Naive thymus-derived CD8-positive, alpha-beta T cell (primary cell): ENCODE measurements at regions not wholly inside any gene's neighbourhood (a gene's known extent, or its start where the extent isn't known, plus 50 kb on each side); places are given as distances from the start of the nearest gene placed in this dataset.

Experiments used
- ATAC-seq, 2 donors: fragments of 150-1000 bp; cut with Tn5 transposase in 1 of 2; sonication (Bioruptor Pico), chemical (Tn5 transposase) in 1 of 2; 1 replicate in 1 of 2; 2 replicates in 1 of 2; pipeline ENCODE4 v1.10.0; 2021; ENCODE audit warnings: mild to moderate bottlenecking in 2 of 2, moderate library complexity in 2 of 2
- POLR2A ChIA-PET: fragments of 350-600 bp; sonication (Branson Sonifier 250); formaldehyde crosslinking; loops from one replicate; lab custom pipeline; 2021; ENCODE audit warnings: antibody characterized with exemption; lab: Charles Lee
- DNase-seq, 10 donors: peaks; one replicate each; pipeline versions ENCODE4 v3.0.0 to v3.0.0-alpha.2; 2020 to 2022
- H3K27ac Mint-ChIP-seq, 10 donors: one replicate each; pipeline ENCODE4 v1.8.0; 2020 to 2022; ENCODE audit warnings: mild to moderate bottlenecking in 10 of 10, mixed read lengths in 10 of 10, moderate library complexity in 4 of 10, inconsistent platforms in 1 of 10
- H3K27me3 Mint-ChIP-seq, 5 donors: one replicate each; pipeline ENCODE4 v1.8.0; 2021 to 2022; ENCODE audit warnings: mixed read lengths in 5 of 5
- H3K36me3 Mint-ChIP-seq, 3 donors: one replicate each; pipeline ENCODE4 v1.8.0; 2020 to 2022; ENCODE audit warnings: mixed read lengths in 3 of 3, mild to moderate bottlenecking in 2 of 3, inconsistent platforms in 1 of 3
- H3K4me1 Mint-ChIP-seq, 4 donors: one replicate each; pipeline ENCODE4 v1.8.0; 2021 to 2022; ENCODE audit warnings: mixed read lengths in 4 of 4
- H3K4me3 Mint-ChIP-seq, 10 donors: one replicate each; pipeline ENCODE4 v1.8.0; 2020 to 2022; ENCODE audit warnings: mild to moderate bottlenecking in 10 of 10, mixed read lengths in 10 of 10, moderate library complexity in 6 of 10, inconsistent platforms in 1 of 10
- H3K9me3 Mint-ChIP-seq, 9 donors: one replicate each; pipeline ENCODE4 v1.8.0; 2020 to 2022; ENCODE audit warnings: mixed read lengths in 9 of 9, mild to moderate bottlenecking in 3 of 9, inconsistent platforms in 1 of 9, moderate library complexity in 1 of 9

DNA sequence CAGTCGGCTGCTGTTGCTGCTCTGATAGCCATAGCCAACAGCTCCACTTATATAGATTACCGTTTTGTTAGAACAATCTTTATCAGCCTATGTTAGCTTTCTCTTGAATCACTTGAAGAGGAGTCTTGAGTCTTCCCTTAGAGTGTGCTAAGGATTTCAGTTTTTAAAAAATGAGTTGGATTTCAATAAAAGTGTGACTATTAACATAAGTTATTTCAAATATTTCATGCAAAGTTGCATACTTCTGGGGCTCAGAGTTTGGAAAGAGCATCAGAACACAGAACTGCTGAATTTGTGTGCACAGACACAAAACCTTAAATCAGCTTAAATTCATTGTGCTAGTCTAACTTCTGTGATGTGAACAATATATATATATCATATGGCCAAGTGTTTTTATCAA, 174.7 kb downstream of the MTX2 start:
- Mint-ChIP-seq H3K9me3 (no peaks in the 10 kb centered on the region), H3K27me3 (peaks cover 2 to 23% (median 10%) of the 10 kb centered on the region in 5 donors), H3K36me3 (no peaks in the 10 kb centered on the region), H3K27ac (no peak overlapping the region), H3K4me3 (no peak overlapping the region), H3K4me1 (peaks cover 4 to 8% (median 4%) of the 10 kb centered on the region in 4 donors)
- POLR2A ChIA-PET: no interaction called here
- no peak for DNase-seq
- no peak for ATAC-seq

DNA sequence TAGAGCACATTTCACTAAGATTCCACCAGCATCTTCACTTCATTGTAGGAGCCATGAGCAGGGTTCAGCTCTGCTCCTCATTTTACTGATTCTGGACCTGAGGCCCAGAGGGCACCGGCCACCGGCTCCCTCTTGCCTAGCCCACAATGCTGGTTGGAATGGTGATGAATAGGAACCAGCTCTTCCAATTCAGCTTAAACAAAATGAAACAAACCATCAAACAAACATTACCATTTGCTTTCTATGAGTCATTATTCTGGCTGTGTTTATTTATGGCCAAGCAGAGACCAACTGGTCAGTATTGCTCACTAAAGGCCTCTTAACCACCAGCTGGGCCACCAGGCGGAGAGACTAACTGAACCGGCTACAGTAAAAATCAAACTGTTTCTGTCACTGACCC, 176.7 kb downstream of the MTX2 start:
- Mint-ChIP-seq H3K4me1 (peaks cover 4 to 8% (median 4%) of the 10 kb centered on the region in 4 donors), H3K9me3 (no peaks in the 10 kb centered on the region), H3K4me3 (no peak overlapping the region), H3K27me3 (peaks cover 2 to 15% (median 9%) of the 10 kb centered on the region in 5 donors), H3K27ac (no peak overlapping the region), H3K36me3 (no peaks in the 10 kb centered on the region)
- ATAC-seq: no peak
- POLR2A ChIA-PET: no interaction called here
- DNase-seq: no peak

- no peak overlapping the region for H3K4me3 Mint-ChIP-seq
- POLR2A ChIA-PET: no interaction called here
- ATAC-seq: no peak
- no peak for DNase-seq
- H3K9me3 Mint-ChIP-seq: no peaks in the 10 kb centered on the region
- H3K4me1 Mint-ChIP-seq: peaks cover 4 to 8% (median 4%) of the 10 kb centered on the region in 4 donors
- H3K27ac Mint-ChIP-seq: peak overlapping the region in 1 of 10 donors; percentile 7
- no peaks in the 10 kb centered on the region for H3K36me3 Mint-ChIP-seq
- H3K27me3 Mint-ChIP-seq: peaks cover 3 to 9% (median 7%) of the 10 kb centered on the region in 5 donors
Observed at GRCh38 chr2:176446718-176447414, 177.6 kb downstream of the MTX2 start.

GRCh38 chr2:176447616-176448015, 178.4 kb downstream of the MTX2 start:
- DNase-seq (no peak), ATAC-seq (no peak)
- H3K27me3 Mint-ChIP-seq: peaks cover 3 to 9% (median 4%) of the 10 kb centered on the region in 5 donors
- no peaks in the 10 kb centered on the region for H3K36me3 Mint-ChIP-seq
- H3K4me3 Mint-ChIP-seq: no peak overlapping the region
- POLR2A ChIA-PET: no interaction called here
- H3K27ac Mint-ChIP-seq: no peak overlapping the region
- no peaks in the 10 kb centered on the region for H3K9me3 Mint-ChIP-seq
- H3K4me1 Mint-ChIP-seq: peaks cover 4 to 8% (median 4%) of the 10 kb centered on the region in 4 donors

DNA sequence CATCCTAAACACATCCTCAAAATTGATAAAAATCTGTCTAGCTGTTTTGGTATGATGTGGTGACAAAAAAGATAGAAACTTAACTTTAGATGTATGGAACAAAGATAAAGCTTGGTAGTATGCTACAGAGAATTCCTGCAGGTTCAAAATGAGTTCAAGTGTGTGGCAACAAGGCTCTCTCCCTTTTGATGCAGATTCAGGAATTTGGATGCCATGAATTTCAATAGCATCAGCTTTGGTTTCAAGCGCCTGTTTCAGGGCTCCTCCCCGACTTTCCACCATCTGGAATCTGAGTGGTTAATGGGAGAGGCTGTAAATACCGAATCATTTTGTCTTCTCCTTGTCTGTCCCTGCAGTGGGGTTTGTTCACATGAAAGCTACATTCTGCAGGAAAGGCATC, 180.6 kb downstream of the MTX2 start:
- ATAC-seq: no peak
- no peaks in the 10 kb centered on the region for H3K36me3 Mint-ChIP-seq
- H3K27me3 Mint-ChIP-seq: peaks cover 8 to 26% (median 13%) of the 10 kb centered on the region in 5 donors
- no peak overlapping the region for H3K27ac Mint-ChIP-seq
- H3K9me3 Mint-ChIP-seq: no peaks in the 10 kb centered on the region
- no peak overlapping the region for H3K4me3 Mint-ChIP-seq
- no peak for DNase-seq
- H3K4me1 Mint-ChIP-seq: peaks cover 4 to 8% (median 4%) of the 10 kb centered on the region in 4 donors
- POLR2A ChIA-PET: no interaction called here

GRCh38 chr2:176453784-176454183, 184.5 kb downstream of the MTX2 start:
- Mint-ChIP-seq H3K4me1 (peaks cover 0 to 1% (median 0%) of the 10 kb centered on the region in 4 donors), H3K27me3 (peaks cover 17 to 55% (median 29%) of the 10 kb centered on the region in 5 donors), H3K9me3 (no peaks in the 10 kb centered on the region), H3K36me3 (no peaks in the 10 kb centered on the region), H3K27ac (no peak overlapping the region), H3K4me3 (no peak overlapping the region)
- POLR2A ChIA-PET: no interaction called here
- no peak for ATAC-seq
- no peak for DNase-seq

DNA sequence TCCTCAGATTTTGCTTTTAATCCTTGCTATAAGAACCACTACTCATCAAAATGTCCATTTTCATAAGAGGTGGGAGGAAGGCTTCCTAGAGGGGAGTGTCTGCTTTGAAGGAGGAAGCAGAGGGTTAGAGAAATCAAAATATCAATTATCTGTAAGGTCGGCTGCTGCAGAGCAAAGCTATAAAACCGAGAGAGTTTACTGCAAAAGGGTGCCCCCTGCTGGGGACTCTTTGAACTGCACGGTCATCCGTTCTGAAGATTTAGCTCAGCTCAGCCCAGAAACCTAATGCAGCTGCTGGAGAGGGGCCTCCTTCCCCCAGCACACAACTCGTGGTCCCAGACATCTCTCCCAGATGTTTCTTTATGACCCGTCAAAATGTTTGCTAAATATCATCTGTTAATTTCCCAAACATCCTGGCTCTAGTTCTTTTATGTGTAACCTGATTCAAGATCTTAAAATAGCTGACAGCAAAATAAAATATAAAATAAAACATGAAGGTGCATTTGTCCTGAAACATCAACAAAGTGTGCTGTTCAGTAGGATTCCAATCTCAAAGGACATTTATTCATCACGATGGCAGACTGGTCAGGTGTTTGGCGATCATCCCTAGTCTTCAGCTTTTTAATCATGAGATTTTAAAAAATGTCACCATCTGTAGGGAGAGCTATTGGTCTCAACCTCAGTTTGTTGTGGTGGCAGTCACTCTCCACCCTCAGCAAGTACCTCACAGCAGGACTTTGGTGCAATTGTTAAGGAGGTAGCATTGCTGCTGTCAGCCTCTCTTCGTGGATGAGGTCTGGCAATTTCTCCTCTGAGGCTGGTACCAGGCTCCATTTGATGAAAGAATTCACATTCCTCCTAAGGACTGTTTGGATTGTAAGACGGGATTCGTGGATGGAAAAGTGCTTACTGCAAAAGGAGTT, 185.9 kb downstream of the MTX2 start:
- POLR2A ChIA-PET: no interaction called here
- Mint-ChIP-seq H3K4me3 (no peak overlapping the region), H3K9me3 (no peaks in the 10 kb centered on the region), H3K27ac (no peak overlapping the region), H3K36me3 (no peaks in the 10 kb centered on the region), H3K27me3 (peaks cover 25 to 65% (median 38%) of the 10 kb centered on the region in 5 donors), H3K4me1 (peaks cover 0 to 1% (median 0%) of the 10 kb centered on the region in 4 donors)
- DNase-seq: peak; percentile 54 to 84 (median 72)
- peak; percentile 64 to 79 for ATAC-seq

DNA sequence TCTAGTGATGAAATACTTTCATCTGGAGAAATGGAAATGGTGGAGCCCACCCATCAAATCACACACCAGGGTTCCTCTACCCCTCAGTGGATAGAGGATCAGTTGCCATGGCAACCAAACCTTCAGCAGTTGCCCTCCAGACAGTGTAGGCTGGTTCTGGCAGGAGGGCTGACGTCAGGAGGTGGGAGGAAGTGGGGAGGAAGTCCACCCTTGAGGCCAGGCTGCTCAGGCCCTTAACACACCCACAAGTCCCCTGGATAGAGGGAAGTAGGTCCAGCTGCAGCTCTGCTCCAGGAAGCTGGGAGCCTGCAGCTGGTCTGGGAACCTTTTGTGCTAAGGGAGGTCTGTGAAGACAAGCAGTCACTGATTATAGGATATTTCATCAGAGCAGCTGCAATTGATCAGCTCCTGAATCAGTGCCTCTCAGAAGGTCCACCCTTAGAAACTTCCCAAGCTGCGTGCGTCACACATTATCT, 186.6 kb downstream of the MTX2 start:
- no peaks in the 10 kb centered on the region for H3K36me3 Mint-ChIP-seq
- ATAC-seq: no peak
- POLR2A ChIA-PET: no interaction called here

DNA sequence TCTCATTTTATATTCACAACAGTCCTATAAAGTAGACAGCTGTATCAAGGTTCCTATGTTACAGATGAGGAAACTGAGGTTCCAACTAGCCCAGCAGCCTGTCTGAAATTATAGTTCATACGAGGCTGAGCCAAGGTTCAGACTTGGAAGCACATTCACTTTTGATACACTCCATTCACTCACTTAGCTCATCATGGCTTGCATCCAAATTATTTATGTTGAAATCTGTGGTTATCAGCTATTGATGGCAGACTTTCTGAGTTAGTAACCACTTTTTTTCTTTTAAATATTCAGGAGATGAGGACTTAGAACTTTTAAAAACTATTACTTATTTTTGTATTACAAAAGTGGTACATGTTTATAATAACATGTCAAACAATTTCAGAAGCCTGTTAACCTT, 188.2 kb downstream of the MTX2 start:
- H3K9me3 Mint-ChIP-seq: no peaks in the 10 kb centered on the region
- peaks cover 25 to 75% (median 45%) of the 10 kb centered on the region in 5 donors for H3K27me3 Mint-ChIP-seq
- POLR2A ChIA-PET: no interaction called here

More for the DNA sequence above, 186.6 kb downstream of the MTX2 start:
- H3K27me3 Mint-ChIP-seq: peaks cover 24 to 66% (median 38%) of the 10 kb centered on the region in 5 donors
- peaks cover 0 to 1% (median 0%) of the 10 kb centered on the region in 4 donors for H3K4me1 Mint-ChIP-seq
- H3K4me3 Mint-ChIP-seq: no peak overlapping the region
- no peak overlapping the region for H3K27ac Mint-ChIP-seq
- no peaks in the 10 kb centered on the region for H3K9me3 Mint-ChIP-seq
- no peak for DNase-seq

DNA sequence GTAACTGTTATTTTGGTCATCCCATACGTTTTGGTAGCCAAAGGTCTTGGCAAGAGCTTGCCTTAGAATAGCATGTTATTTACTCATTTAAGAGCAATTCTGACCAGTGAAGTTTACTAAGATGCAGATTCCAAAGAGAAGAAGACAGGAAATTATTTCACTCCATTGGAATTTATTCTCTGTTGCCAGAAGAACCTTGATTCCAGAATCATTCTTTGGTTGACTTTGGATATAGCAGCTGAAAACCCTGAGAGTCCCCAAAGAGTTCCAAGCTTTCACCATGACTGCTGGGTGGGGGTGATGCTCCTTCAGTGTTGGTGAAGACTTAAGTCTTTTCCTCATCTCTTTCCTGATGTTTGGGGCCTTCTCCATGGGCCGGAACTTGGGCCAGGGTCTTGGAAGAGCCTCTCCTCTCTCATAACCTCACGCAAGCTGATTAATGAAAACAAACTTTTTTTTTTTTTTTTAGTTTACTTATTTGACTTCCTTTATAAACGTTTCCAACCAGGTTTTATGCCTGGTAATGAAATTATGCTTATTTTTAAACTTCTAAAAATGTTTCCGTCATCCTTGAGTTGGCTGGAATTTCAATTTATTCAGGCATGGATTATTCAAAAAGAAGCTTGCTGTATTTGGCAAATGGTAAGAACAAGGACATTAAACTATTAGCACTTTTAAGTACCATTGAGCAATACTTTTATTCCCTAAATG, 192.0 kb downstream of the MTX2 start:
- no peaks in the 10 kb centered on the region for H3K4me1 Mint-ChIP-seq
- ATAC-seq (no peak), DNase-seq (no peak)
- H3K9me3 Mint-ChIP-seq: no peaks in the 10 kb centered on the region
- POLR2A ChIA-PET: no interaction called here
- peaks cover 25 to 81% (median 42%) of the 10 kb centered on the region in 5 donors for H3K27me3 Mint-ChIP-seq
- no peaks in the 10 kb centered on the region for H3K36me3 Mint-ChIP-seq
- no peak overlapping the region for H3K27ac Mint-ChIP-seq
- no peak overlapping the region for H3K4me3 Mint-ChIP-seq

More for the DNA sequence above, 188.2 kb downstream of the MTX2 start:
- Mint-ChIP-seq H3K4me3 (no peak overlapping the region), H3K27ac (no peak overlapping the region), H3K36me3 (no peaks in the 10 kb centered on the region), H3K4me1 (peaks cover 0 to 1% (median 0%) of the 10 kb centered on the region in 4 donors)
- no peak for ATAC-seq
- DNase-seq: no peak

- peaks cover 27 to 85% (median 39%) of the 10 kb centered on the region in 5 donors for H3K27me3 Mint-ChIP-seq
- ATAC-seq (no peak), DNase-seq (no peak)
- H3K36me3 Mint-ChIP-seq: no peaks in the 10 kb centered on the region
- no peak overlapping the region for H3K4me3 Mint-ChIP-seq
- no peaks in the 10 kb centered on the region for H3K4me1 Mint-ChIP-seq
- no peak overlapping the region for H3K27ac Mint-ChIP-seq
- no peaks in the 10 kb centered on the region for H3K9me3 Mint-ChIP-seq
- POLR2A ChIA-PET: no interaction called here
Observed at GRCh38 chr2:176461809-176462670, 192.8 kb downstream of the MTX2 start.

DNA sequence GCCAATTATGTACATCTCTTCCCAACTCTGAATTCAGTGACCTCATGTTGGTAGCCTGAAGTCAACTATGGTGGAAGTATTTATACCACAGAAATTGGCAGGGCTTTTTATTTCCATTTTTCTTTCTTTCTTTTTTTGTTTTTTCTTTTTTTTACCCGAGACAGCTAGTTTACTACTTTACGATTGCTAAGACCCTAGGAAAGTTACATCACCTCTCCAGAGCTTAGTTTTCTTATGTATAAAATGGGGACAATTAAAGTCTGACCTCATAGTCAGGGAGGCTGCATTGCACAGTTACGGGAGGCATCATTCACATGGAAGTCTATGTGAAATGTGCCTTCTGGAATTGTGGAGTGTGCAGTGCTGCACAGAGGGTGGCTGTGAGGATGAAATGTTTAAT, 194.3 kb downstream of the MTX2 start:
- Mint-ChIP-seq H3K27ac (no peak overlapping the region), H3K36me3 (no peaks in the 10 kb centered on the region), H3K27me3 (peaks cover 30 to 81% (median 38%) of the 10 kb centered on the region in 5 donors), H3K4me3 (no peak overlapping the region), H3K9me3 (no peaks in the 10 kb centered on the region), H3K4me1 (no peaks in the 10 kb centered on the region)
- POLR2A ChIA-PET: no interaction called here
- ATAC-seq: no peak
- DNase-seq: no peak
